ENCODE measurements at regions not wholly inside any gene's neighbourhood (a gene's known extent, or its start where the extent isn't known, plus 50 kb on each side); places are given as distances from the start of the nearest gene placed in this dataset.
"Not testable (repeated sequence)": the region's sequence is repeated elsewhere in the genome, so short reads cannot be mapped to it uniquely, and the experiment has no call there.

- DNase-seq (ENCODE audit: low read depth, low spot score) = no peak
Measured at GRCh38 chr10:121690152-121690848, 92.1 kb upstream of the FGFR2 start.

GRCh38 chr10:121687095-121687813 lies 89.0 kb upstream of the FGFR2 start:
- no peak for DNase-seq (ENCODE audit: low read depth, low spot score)

DNA sequence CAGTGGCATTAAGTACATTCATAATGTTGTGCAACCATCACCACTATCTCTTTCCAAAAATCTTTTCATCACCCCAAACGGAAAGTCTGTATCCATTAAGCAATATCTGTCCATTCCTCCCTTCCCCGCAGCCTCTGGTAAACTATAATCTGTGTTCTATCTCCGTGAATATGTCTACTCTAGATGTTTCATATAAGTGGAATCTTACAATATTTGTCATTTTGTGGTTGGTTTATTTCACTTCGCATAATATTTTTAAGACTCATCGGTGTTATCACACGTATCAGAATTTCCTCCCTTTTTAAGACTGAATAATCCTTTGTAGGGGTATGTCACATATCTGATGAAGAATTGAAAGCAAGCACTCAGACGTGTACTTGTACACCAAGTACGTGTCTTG lies 86.0 kb upstream of the FGFR2 start:
- no peak for DNase-seq (ENCODE audit: low read depth, low spot score)

GRCh38 chr10:121683816-121684215 lies 85.6 kb upstream of the FGFR2 start:
- DNase-seq (ENCODE audit: low read depth, low spot score) = peak; percentile 91

DNA sequence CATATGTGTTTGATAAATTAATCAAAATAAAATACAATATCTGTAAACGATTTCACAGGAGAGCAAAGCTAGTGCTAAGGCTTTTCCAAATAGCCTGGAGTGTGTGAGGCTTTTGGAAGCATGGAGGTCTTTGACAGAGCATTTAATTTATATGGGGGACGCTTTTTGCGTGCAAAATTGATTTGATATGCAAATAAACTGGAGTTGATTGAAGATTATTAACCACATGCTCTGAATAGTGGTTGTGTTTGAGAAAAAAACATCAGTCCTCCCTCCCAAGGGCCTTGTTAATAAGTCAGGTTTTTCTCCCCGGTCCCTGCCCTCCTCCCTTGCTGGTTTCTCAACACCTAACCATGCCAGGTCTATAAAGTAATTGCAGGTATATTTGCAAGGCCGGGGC lies 85.1 kb upstream of the FGFR2 start:
- no peak for DNase-seq (ENCODE audit: low read depth, low spot score)

DNA sequence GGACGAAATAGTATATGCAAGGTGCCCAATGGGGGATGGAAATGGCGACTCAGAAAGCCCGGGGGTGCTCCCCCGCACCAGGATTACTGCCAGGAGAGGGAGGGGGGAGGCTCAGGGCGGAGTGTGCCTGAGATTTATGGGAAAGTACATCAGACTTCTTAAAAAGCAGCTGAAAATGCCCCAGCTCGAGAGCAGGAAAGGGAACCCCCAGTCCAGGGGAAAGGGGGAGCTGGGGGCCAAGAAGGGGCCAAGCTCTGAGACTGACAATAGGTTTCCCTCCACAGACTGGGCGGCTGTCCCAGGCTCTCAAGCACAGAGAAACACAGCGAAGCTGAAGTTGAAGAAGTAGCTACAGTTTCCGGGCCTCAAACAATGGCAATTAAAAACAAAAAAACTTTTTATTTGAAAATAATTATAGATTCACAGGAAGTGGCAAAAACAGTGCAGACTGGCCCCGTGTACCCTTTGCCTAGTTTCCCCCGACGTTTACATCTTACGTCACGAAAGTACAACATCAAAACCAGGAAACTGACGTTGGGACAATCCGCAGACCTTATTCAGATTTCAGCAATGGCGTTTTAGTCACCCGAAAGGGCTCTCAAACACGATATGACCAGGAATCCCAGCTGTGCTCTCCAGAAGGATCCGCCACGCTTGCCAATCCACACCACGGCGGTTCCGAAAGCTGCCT lies 83.9 kb upstream of the FGFR2 start:
- no peak for DNase-seq (ENCODE audit: low read depth, low spot score)

DNA sequence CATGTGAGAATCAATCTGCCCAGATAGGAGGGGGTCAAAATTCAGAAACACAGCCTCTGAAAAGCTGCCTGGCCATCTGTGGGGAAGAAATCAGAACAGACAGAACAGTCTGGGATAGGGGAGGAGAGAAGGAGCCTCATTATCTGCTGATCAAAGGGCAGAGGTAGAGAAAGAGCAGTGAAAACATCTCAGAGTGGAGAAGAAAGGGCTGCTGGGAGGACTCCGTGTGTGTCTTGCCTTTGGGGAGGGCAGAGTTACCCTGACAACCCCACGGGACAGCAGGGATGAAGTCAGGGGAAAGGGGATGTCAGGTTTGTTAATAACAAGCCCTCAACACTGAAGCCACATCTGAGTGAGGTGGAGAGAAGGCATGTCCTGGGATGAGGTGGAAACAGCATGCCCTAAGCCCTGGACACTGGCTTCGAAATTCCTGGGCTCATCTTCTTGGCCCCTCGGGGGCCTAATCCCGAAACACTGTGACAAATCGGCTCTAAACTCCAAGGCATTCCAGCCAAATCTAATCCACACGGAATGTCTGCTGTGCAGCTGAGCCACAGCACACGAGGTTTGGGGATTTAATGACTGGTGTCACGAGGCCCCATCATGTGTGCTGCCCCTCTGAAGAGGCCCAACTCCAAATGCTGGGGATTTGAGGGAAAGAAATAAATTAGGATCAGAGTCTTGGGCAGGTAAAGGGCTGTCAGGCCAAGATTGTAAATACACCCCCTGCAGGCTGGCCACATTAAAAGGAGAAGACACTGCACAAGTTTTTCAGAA lies 82.8 kb upstream of the FGFR2 start:
- peak; percentile 84 for DNase-seq (ENCODE audit: low read depth, low spot score)

DNA sequence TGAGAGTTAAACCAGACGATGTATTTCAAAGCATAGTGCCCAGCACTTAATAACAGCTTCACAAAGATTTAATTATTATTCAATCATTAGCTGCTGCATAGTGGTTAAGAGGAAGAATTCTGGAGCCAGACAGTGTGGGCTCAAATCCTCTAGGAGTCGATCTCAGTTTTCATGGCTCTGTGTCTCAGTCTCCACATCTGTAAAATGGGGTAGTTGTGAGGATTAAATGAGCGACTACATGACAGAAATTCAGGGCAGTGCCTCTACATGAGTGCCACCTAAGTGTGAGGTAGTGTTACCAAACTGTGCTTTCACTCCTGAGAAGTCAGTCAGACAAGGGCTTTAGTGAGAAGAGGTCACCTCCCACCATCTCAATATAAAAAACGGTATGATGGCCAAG lies 81.7 kb upstream of the FGFR2 start:
- DNase-seq (ENCODE audit: low read depth, low spot score) = no peak

DNA sequence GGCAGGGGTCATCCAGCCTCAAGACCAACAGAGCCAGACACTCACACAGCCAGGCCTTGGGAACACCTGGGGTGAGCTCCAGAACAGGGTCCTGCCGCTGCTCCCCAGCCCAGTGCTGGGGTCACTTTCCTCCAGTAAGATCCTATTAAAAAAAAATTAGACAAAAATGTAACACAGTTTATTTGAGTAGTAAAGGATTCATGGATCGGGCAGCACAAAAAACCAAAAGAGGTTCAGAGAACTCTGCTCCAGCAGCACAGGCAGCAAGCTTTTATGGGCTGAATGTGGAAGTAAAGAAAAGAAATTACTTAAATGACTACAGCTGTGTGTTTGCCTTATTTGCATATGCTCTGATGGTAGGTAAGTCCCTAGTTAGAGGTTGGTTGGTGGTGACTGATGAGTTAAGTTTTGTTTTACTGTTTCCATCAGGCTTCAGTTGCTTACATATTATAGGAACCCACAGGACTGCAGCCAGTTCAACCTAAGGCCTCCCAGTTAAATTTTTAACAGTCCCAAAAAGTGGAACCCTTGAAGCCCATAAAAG lies 80.5 kb upstream of the FGFR2 start:
- DNase-seq (ENCODE audit: low read depth, low spot score) = no peak

GRCh38 chr10:121677880-121678279 lies 79.6 kb upstream of the FGFR2 start:
- no peak for DNase-seq (ENCODE audit: low read depth, low spot score)

DNA sequence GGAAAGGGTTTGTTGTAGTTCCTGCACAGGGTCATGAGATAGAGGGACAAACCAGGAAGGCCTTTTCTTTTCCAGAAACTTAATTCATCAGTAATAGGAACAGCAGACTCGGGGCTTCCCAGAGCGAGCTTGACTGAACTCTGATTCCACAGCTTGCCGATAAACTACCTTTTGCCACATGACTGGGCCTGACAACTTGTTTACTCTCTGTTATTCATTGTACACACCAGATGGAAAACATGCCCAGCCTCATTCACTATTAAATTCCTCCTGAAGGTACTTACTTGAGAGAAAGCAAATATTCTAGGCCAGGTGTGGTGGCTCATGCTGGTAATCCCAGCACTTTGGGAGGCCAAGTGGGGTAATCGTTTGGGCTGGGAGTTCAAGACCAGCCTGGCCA lies 77.1 kb upstream of the FGFR2 start:
- no peak for DNase-seq (ENCODE audit: low read depth, low spot score)

DNA sequence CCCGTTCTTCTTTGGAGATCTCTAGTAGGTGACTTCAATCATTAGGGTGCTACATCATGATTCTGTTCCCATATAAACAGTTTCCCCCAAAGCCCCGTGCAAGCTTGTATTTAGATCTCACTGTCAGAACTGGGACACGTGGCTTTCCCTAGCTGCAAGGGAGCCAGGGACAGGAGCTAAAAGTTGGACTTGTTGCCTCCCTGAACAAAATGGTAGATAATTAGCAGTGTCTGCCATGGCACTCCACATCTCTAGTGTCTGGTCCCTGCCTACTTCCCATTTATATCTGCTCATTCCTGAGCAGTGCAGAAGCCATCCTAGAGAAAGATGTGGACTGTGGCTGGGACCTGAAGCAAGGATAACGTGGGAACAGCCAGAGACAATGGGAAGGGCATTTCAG lies 76.6 kb upstream of the FGFR2 start:
- DNase-seq (ENCODE audit: low read depth, low spot score) = no peak

DNA sequence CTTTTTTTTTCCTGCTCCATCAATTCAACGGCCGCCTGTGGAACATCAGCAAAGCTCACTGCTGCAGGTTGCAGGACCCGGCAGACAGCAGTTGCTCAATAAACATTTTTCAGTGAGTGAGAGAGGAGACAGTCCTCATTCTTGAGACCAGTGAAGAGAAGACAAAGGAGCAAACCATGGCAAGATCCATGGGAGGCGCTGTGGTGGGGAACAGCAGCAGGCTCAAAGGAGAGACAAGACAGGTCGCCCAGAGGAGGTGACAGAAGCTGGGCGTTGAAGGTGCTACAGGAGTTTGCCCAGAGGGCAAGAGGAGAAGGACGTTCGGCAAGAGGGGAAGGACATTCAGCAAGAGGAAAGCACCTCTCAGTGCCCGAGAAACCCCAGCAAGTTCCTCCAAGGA lies 74.5 kb upstream of the FGFR2 start:
- no peak for DNase-seq (ENCODE audit: low read depth, low spot score)

- not testable (repeated sequence) for DNase-seq (ENCODE audit: low read depth, low spot score)
Measured at GRCh38 chr10:121669840-121670239, 71.6 kb upstream of the FGFR2 start.

DNA sequence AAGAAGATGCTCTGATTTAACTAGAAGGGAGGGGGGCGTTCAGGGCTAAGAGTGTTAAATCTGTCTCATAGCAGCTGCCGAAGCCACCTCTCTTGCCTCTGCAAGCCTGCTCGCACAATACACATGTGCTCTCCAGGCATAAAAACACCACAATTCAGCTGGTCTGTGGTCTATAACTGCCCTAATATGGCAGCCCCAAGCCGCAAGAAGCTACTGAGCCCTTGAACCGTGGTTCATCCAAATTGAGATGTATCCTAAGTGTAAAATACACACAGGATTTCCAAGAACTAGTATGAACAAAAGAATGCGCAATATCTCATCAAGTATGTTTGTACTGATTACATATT lies 70.8 kb upstream of the FGFR2 start:
- no peak for DNase-seq (ENCODE audit: low read depth, low spot score)

DNA sequence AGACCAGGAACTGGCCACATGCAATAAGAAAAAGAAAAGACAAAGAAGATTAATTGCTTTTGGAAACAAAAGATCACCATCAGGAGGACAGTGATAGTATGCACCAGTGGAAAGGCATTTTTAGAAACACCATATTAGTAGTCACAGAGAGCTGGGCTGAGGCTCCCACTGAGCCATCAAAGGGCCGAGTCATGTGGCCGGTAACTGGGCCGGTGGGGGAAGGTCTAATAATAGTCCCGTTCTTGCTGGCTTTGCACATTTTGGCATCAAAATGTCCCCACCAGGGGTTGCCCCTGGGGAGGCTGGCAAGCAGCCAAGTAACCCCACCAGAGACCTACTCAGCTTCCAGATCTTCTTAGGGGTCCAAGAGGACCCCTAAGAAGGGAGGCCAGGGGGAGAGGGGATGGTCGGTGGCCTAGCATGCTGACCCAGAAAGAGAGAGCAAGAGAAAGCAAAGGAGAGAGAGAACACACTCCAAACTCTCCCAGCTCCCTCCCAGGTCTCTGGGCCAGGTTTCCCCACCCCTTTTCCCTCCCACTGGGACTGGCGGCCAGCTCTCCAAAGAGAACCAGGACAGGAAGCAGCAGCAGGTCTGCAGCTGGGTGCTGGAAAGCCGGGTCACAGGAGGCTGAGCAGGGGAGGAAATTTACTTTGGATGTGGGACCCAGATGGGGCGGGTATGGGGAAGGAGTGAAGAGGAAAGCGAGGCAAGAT lies 70.2 kb upstream of the FGFR2 start:
- peak; percentile 86 for DNase-seq (ENCODE audit: low read depth, low spot score)

DNA sequence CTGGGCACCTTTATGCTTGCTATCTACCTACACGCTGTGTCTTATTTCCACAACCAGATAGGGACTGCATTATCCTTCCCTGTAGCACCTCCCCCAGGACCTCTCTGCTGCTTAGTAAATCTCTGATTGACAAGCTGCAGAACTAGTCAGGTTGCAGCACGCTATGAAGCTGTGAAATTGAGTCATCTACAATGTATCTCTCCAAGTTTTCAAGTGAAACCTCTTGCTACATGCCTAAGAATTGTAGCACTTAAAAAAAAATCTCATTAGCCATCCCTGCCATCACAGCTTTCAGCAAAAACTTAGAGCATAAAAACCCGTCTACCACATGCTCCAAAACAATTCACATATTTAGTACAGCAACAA lies 69.7 kb upstream of the FGFR2 start:
- DNase-seq (ENCODE audit: low read depth, low spot score) = no peak

- no peak for DNase-seq (ENCODE audit: low read depth, low spot score)
Measured at GRCh38 chr10:121665809-121666208, 67.6 kb upstream of the FGFR2 start.

- no peak for DNase-seq (ENCODE audit: low read depth, low spot score)
Measured at GRCh38 chr10:121664671-121665070, 66.4 kb upstream of the FGFR2 start.

- peak; percentile 79 for DNase-seq (ENCODE audit: low read depth, low spot score)
Measured at GRCh38 chr10:121662945-121663917, 65.0 kb upstream of the FGFR2 start.
